HG03060 (cell line): ENCODE measurements at regions not wholly inside any gene's neighbourhood (a gene's known extent, or its start where the extent isn't known, plus 50 kb on each side); places are given as distances from the start of the nearest gene placed in this dataset.
"Not testable (repeated sequence)": the region's sequence is repeated elsewhere in the genome, so short reads cannot be mapped to it uniquely, and the experiment has no call there.

Source experiments
- ATAC-seq: cut with Tn5 transposase; IDR thresholded peaks from one replicate; pipeline ENCODE4 v1.9.1; 2021; ENCODE audit warnings: low read depth, moderate number of reproducible peaks; ENCODE audit not compliant: unreplicated experiment

- ATAC-seq, result no peak
Measured at GRCh38 chr3:168671091-168671490, 575.4 kb upstream of the GOLIM4 start.

- not testable (repeated sequence) for ATAC-seq
Measured at GRCh38 chr3:168660879-168661657, 565.3 kb upstream of the GOLIM4 start.

GRCh38 chr3:168659015-168659414, 563.3 kb upstream of the GOLIM4 start:
- ATAC-seq, result no peak

- no peak for ATAC-seq
Measured at GRCh38 chr3:168655611-168656010, 559.9 kb upstream of the GOLIM4 start.

- ATAC-seq, result no peak
Measured at GRCh38 chr3:168654700-168655099, 559.0 kb upstream of the GOLIM4 start.

- ATAC-seq, result no peak
Measured at GRCh38 chr3:168653255-168653654, 557.5 kb upstream of the GOLIM4 start.

- ATAC-seq, result no peak
Measured at GRCh38 chr3:168648321-168648720, 552.6 kb upstream of the GOLIM4 start.

- ATAC-seq, result no peak
Measured at GRCh38 chr3:168647582-168647981, 551.9 kb upstream of the GOLIM4 start.

- no peak for ATAC-seq
Measured at GRCh38 chr3:168645180-168645579, 549.5 kb upstream of the GOLIM4 start.

- ATAC-seq, result no peak
Measured at GRCh38 chr3:168628549-168628948, 532.8 kb upstream of the GOLIM4 start.

- ATAC-seq, result no peak
Measured at GRCh38 chr3:168625477-168625876, 529.8 kb upstream of the GOLIM4 start.

- no peak for ATAC-seq
Measured at GRCh38 chr3:168624892-168625448, 529.2 kb upstream of the GOLIM4 start.

GRCh38 chr3:168624195-168624594, 528.5 kb upstream of the GOLIM4 start:
- ATAC-seq, result no peak

GRCh38 chr3:168622795-168623194, 527.1 kb upstream of the GOLIM4 start:
- no peak for ATAC-seq

- ATAC-seq, result no peak
Measured at GRCh38 chr3:168620854-168621253, 525.1 kb upstream of the GOLIM4 start.

- no peak for ATAC-seq
Measured at GRCh38 chr3:168618827-168619470, 523.2 kb upstream of the GOLIM4 start.

GRCh38 chr3:168617658-168618057, 521.9 kb upstream of the GOLIM4 start:
- ATAC-seq, result no peak

GRCh38 chr3:168616915-168617314, 521.2 kb upstream of the GOLIM4 start:
- no peak for ATAC-seq

- no peak for ATAC-seq
Measured at GRCh38 chr3:168615493-168616020, 519.8 kb upstream of the GOLIM4 start.

GRCh38 chr3:168613151-168613550, 517.4 kb upstream of the GOLIM4 start:
- ATAC-seq, result no peak

GRCh38 chr3:168612671-168613070, 516.9 kb upstream of the GOLIM4 start:
- no peak for ATAC-seq

- ATAC-seq, result no peak
Measured at GRCh38 chr3:168611826-168612225, 516.1 kb upstream of the GOLIM4 start.
